ENCODE measurements at regions not wholly inside any gene's neighbourhood (a gene's known extent, or its start where the extent isn't known, plus 50 kb on each side); places are given as distances from the start of the nearest gene placed in this dataset.

GRCh38 chr19:28913626-28914025 is 299.3 kb downstream of the UQCRFS1 start:
- DNase-seq (ENCODE audit: extremely low read depth, low read depth) = no peak
- no peak overlapping the region for H3K4me3 ChIP-seq (replicated peaks; ENCODE audit: low read depth, low read length)
- no peak for TF ChIP-seq CTCF (IDR thresholded peaks at IDR 0.05; ENCODE audit: low read depth, low read length, missing control alignments)

GRCh38 chr19:28908941-28909340 is 304.0 kb downstream of the UQCRFS1 start:
- no peak for DNase-seq (ENCODE audit: extremely low read depth, low read depth)
- TF ChIP-seq CTCF (IDR thresholded peaks at IDR 0.05; ENCODE audit: low read depth, low read length, missing control alignments) = no peak
- no peak overlapping the region for H3K4me3 ChIP-seq (replicated peaks; ENCODE audit: low read depth, low read length)

GRCh38 chr19:28907534-28907933 is 305.4 kb downstream of the UQCRFS1 start:
- no peak for TF ChIP-seq CTCF (IDR thresholded peaks at IDR 0.05; ENCODE audit: low read depth, low read length, missing control alignments)
- H3K4me3 ChIP-seq (replicated peaks; ENCODE audit: low read depth, low read length) = no peak overlapping the region
- DNase-seq (ENCODE audit: extremely low read depth, low read depth) = no peak

GRCh38 chr19:28905996-28906395 is 307.0 kb downstream of the UQCRFS1 start:
- no peak for DNase-seq (ENCODE audit: extremely low read depth, low read depth)
- H3K4me3 ChIP-seq (replicated peaks; ENCODE audit: low read depth, low read length) = no peak overlapping the region
- no peak for TF ChIP-seq CTCF (IDR thresholded peaks at IDR 0.05; ENCODE audit: low read depth, low read length, missing control alignments)

GRCh38 chr19:28899703-28900102 is 313.2 kb downstream of the UQCRFS1 start:
- no peak for DNase-seq (ENCODE audit: extremely low read depth, low read depth)
- no peak for TF ChIP-seq CTCF (IDR thresholded peaks at IDR 0.05; ENCODE audit: low read depth, low read length, missing control alignments)
- no peak overlapping the region for H3K4me3 ChIP-seq (replicated peaks; ENCODE audit: low read depth, low read length)

- no peak overlapping the region for H3K4me3 ChIP-seq (replicated peaks; ENCODE audit: low read depth, low read length)
- no peak for DNase-seq (ENCODE audit: extremely low read depth, low read depth)
- no peak for TF ChIP-seq CTCF (IDR thresholded peaks at IDR 0.05; ENCODE audit: low read depth, low read length, missing control alignments)
Observed at GRCh38 chr19:28898249-28898648, 314.7 kb downstream of the UQCRFS1 start.

- DNase-seq (ENCODE audit: extremely low read depth, low read depth) = no peak
- no peak overlapping the region for H3K4me3 ChIP-seq (replicated peaks; ENCODE audit: low read depth, low read length)
- no peak for TF ChIP-seq CTCF (IDR thresholded peaks at IDR 0.05; ENCODE audit: low read depth, low read length, missing control alignments)
Observed at GRCh38 chr19:28889941-28890670, 322.8 kb downstream of the UQCRFS1 start.
